ENCODE measurements at regions not wholly inside any gene's neighbourhood (a gene's known extent, or its start where the extent isn't known, plus 50 kb on each side); places are given as distances from the start of the nearest gene placed in this dataset.

GRCh38 chr2:57180678-57181077, 865.9 kb upstream of the VRK2 start:
- Histone ChIP-seq H3K27me3 (replicated peaks; ENCODE audit: control insufficient read depth, insufficient read depth, low read length) (no peaks in the 10 kb centered on the region), H3K4me3 (replicated peaks; ENCODE audit: low read depth, low read length) (no peak overlapping the region), H3K36me3 (ENCODE audit: control insufficient read depth, insufficient read depth, low read length) (no peaks in the 10 kb centered on the region)
- TF ChIP-seq CTCF (IDR thresholded peaks at IDR 0.05; ENCODE audit: insufficient read depth, low read length, poor library complexity, severe bottlenecking): no peak
- DNase-seq (ENCODE audit: extremely low read depth, insufficient read length): no peak

DNA sequence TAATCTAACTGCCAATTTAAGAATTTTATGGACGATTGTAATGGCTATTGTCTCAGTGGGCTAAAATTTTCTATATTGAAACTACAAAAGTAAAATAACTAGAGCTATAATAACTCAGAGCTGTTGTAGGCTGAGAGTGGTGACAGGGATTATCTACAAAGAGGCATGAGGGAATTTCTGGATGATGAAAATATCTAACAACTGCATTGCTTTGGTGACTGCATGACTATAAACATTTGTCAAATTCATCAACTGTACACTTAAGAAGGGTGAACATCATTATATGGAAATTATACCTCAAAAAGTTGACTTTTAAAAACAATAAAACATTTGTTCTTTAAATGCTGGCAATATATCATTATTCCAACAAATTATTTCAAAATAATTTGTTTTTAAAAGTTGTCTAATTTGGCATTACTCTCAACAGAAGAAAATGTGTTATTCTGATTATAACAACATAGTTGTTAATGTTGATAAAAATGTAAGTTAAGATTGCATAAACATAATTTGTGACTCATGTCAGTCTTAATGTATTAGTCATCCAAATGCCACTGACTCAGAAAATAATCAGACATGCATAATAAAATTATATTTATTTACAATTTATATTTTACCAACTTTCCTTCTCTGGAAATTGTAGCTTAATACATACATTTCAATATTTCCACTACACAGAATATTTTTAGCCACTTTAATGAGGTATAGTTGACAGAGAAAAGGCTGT, 865.1 kb upstream of the VRK2 start:
- Histone ChIP-seq H3K36me3 (ENCODE audit: control insufficient read depth, insufficient read depth, low read length) (no peaks in the 10 kb centered on the region), H3K27me3 (replicated peaks; ENCODE audit: control insufficient read depth, insufficient read depth, low read length) (no peaks in the 10 kb centered on the region), H3K4me3 (replicated peaks; ENCODE audit: low read depth, low read length) (no peak overlapping the region)
- TF ChIP-seq CTCF (IDR thresholded peaks at IDR 0.05; ENCODE audit: insufficient read depth, low read length, poor library complexity, severe bottlenecking): no peak
- DNase-seq (ENCODE audit: extremely low read depth, insufficient read length): no peak

DNA sequence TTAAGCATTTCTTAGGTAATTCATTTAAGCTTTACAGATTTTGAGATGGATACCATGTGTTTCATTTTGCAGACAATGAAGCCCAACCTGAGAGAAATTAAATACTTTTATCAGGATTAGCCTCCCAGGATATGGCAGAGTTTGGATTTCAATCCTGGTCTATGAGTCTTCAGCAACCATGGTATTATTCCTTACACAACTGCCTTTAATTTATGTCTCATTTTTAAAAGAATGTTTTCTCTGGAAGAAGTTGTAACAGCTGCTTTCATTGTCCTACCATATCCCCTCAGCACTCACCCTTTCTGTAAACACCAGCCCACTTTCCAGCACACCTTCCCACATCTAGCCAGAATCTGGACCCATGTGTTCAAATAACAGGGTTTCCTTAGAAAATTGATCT, 863.7 kb upstream of the VRK2 start:
- no peak for DNase-seq (ENCODE audit: extremely low read depth, insufficient read length)
- Histone ChIP-seq H3K36me3 (ENCODE audit: control insufficient read depth, insufficient read depth, low read length) (no peaks in the 10 kb centered on the region), H3K27me3 (replicated peaks; ENCODE audit: control insufficient read depth, insufficient read depth, low read length) (no peaks in the 10 kb centered on the region), H3K4me3 (replicated peaks; ENCODE audit: low read depth, low read length) (no peak overlapping the region)
- no peak for TF ChIP-seq CTCF (IDR thresholded peaks at IDR 0.05; ENCODE audit: insufficient read depth, low read length, poor library complexity, severe bottlenecking)

- no peak for TF ChIP-seq CTCF (IDR thresholded peaks at IDR 0.05; ENCODE audit: insufficient read depth, low read length, poor library complexity, severe bottlenecking)
- H3K36me3 ChIP-seq (ENCODE audit: control insufficient read depth, insufficient read depth, low read length): no peaks in the 10 kb centered on the region
- DNase-seq (ENCODE audit: extremely low read depth, insufficient read length): no peak
These were observed 861.0 kb upstream of the VRK2 start for GRCh38 chr2:57185568-57185967.

DNA sequence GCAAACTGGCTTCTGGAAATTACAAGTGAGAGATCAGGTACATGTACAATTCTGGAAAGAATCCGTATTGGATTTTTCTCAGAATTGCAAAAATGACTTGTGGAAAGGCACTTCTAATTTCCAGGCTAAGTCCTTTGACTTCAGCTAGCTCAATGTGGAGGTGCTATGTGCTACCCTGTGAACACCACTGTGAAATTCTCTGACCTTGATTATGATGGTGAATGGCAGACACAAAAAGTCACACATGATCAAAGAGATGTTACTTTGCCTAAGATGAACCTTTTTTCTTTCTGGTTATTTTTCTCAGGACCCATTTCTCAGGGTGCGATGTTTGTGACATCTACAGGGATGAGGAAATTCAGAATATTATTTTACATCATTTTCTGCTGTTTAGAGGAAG, 856.6 kb upstream of the VRK2 start:
- TF ChIP-seq CTCF (IDR thresholded peaks at IDR 0.05; ENCODE audit: insufficient read depth, low read length, poor library complexity, severe bottlenecking): no peak
- Histone ChIP-seq H3K27me3 (replicated peaks; ENCODE audit: control insufficient read depth, insufficient read depth, low read length) (no peaks in the 10 kb centered on the region), H3K4me3 (replicated peaks; ENCODE audit: low read depth, low read length) (no peak overlapping the region), H3K36me3 (ENCODE audit: control insufficient read depth, insufficient read depth, low read length) (no peaks in the 10 kb centered on the region)
- no peak for DNase-seq (ENCODE audit: extremely low read depth, insufficient read length)

More at GRCh38 chr2:57185568-57185967, 861.0 kb upstream of the VRK2 start:
- H3K27me3 ChIP-seq (replicated peaks; ENCODE audit: control insufficient read depth, insufficient read depth, low read length): no peaks in the 10 kb centered on the region
- H3K4me3 ChIP-seq (replicated peaks; ENCODE audit: low read depth, low read length): no peak overlapping the region

DNA sequence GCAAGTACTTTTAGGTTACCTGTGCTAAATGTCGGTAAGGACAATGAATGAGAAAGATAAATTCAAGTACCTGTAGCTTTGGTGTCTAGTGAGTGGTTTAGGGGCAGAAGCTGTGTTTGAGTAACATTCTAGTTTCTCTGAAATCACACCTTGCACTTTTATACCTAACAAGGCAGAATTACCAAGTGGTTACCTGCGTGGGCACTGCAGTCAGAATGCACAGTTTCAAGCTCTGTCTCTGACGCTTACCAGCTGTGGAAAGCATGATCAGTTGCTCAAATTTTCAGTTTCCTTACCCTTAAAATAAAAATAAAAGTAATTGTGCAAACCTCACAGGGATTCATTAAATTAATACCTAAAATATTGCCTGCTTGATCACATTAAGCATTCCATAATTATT, 846.9 kb upstream of the VRK2 start:
- no peaks in the 10 kb centered on the region for H3K27me3 ChIP-seq (replicated peaks; ENCODE audit: control insufficient read depth, insufficient read depth, low read length)
- no peak for TF ChIP-seq CTCF (IDR thresholded peaks at IDR 0.05; ENCODE audit: insufficient read depth, low read length, poor library complexity, severe bottlenecking)
- no peak overlapping the region for H3K4me3 ChIP-seq (replicated peaks; ENCODE audit: low read depth, low read length)
- no peak for DNase-seq (ENCODE audit: extremely low read depth, insufficient read length)
- H3K36me3 ChIP-seq (ENCODE audit: control insufficient read depth, insufficient read depth, low read length): no peaks in the 10 kb centered on the region
